ENCODE measurements at regions not wholly inside any gene's neighbourhood (a gene's known extent, or its start where the extent isn't known, plus 50 kb on each side); places are given as distances from the start of the nearest gene placed in this dataset.

- no peak overlapping the region for H3K4me3 ChIP-seq
- H3K27me3 Mint-ChIP-seq (ENCODE audit: insufficient read depth, low read depth): no peaks in the 10 kb centered on the region
- no peaks in the 10 kb centered on the region for H3K4me1 ChIP-seq
- no peak overlapping the region for H3K27ac Mint-ChIP-seq
- no peaks in the 10 kb centered on the region for H3K36me3 ChIP-seq
- no peak overlapping the region for H2AFZ ChIP-seq (replicated peaks)
- no peaks in the 10 kb centered on the region for H3K27me3 ChIP-seq
- peaks cover 3% of the 10 kb centered on the region for H3K4me1 Mint-ChIP-seq
- H3K9me3 Mint-ChIP-seq: no peaks in the 10 kb centered on the region
- no peak overlapping the region for H3K4me3 Mint-ChIP-seq
- no peak overlapping the region for H3K4me2 ChIP-seq
- H3K27ac ChIP-seq: no peak overlapping the region
- no peaks in the 10 kb centered on the region for H4K20me1 ChIP-seq (ENCODE audit: low read depth)
- no peak for TF ChIP-seq CTCF (IDR thresholded peaks at IDR 0.05)
- no peak for TF ChIP-seq EZH2phosphoT487 (IDR thresholded peaks at IDR 0.05)
- TF ChIP-seq EZH2 (IDR thresholded peaks at IDR 0.05): no peak
- DNase-seq (ENCODE audit: low spot score): no peak
- no peaks in the 10 kb centered on the region for H3K9me3 ChIP-seq (ENCODE audit: low read depth)
- no peaks in the 10 kb centered on the region for H3K36me3 Mint-ChIP-seq
- no peaks in the 10 kb centered on the region for H3F3A ChIP-seq (ENCODE audit: low read depth)
- no peaks in the 10 kb centered on the region for H3K79me2 ChIP-seq (ENCODE audit: low read depth)
- no peak overlapping the region for H3K9ac ChIP-seq
Observed at GRCh38 chr7:110177463-110177862, 913.5 kb upstream of the LRRN3 start.

- Histone ChIP-seq H3K9me3 (ENCODE audit: low read depth) (no peaks in the 10 kb centered on the region), H3K27ac (no peak overlapping the region), H3K9ac (no peak overlapping the region), H4K20me1 (ENCODE audit: low read depth) (no peaks in the 10 kb centered on the region), H3F3A (ENCODE audit: low read depth) (no peaks in the 10 kb centered on the region), H3K4me3 (no peak overlapping the region), H3K4me2 (no peak overlapping the region), H3K27me3 (no peaks in the 10 kb centered on the region), H3K4me1 (no peaks in the 10 kb centered on the region), H2AFZ (replicated peaks) (no peak overlapping the region), H3K36me3 (no peaks in the 10 kb centered on the region), H3K79me2 (ENCODE audit: low read depth) (no peaks in the 10 kb centered on the region)
- Mint-ChIP-seq H3K36me3 (no peaks in the 10 kb centered on the region), H3K4me3 (no peak overlapping the region), H3K4me1 (peaks cover 3% of the 10 kb centered on the region), H3K27ac (no peak overlapping the region), H3K27me3 (ENCODE audit: insufficient read depth, low read depth) (no peaks in the 10 kb centered on the region), H3K9me3 (no peaks in the 10 kb centered on the region)
- no peak for DNase-seq (ENCODE audit: low spot score)
- TF ChIP-seq CTCF (IDR thresholded peaks at IDR 0.05) (no peak), EZH2phosphoT487 (IDR thresholded peaks at IDR 0.05) (no peak)
Observed at GRCh38 chr7:110179037-110179436, 911.9 kb upstream of the LRRN3 start.

GRCh38 chr7:110181768-110182167 is 909.2 kb upstream of the LRRN3 start:
- DNase-seq (ENCODE audit: low spot score): no peak
- Histone ChIP-seq H4K20me1 (ENCODE audit: low read depth) (no peaks in the 10 kb centered on the region), H3K9me3 (ENCODE audit: low read depth) (no peaks in the 10 kb centered on the region), H3K36me3 (no peaks in the 10 kb centered on the region), H3K27me3 (no peaks in the 10 kb centered on the region), H3F3A (ENCODE audit: low read depth) (no peaks in the 10 kb centered on the region), H2AFZ (replicated peaks) (no peak overlapping the region), H3K79me2 (ENCODE audit: low read depth) (no peaks in the 10 kb centered on the region), H3K4me2 (no peak overlapping the region), H3K27ac (no peak overlapping the region), H3K9ac (no peak overlapping the region), H3K4me1 (no peaks in the 10 kb centered on the region), H3K4me3 (no peak overlapping the region)
- Mint-ChIP-seq H3K36me3 (no peaks in the 10 kb centered on the region), H3K4me3 (no peak overlapping the region), H3K9me3 (peaks cover 2% of the 10 kb centered on the region), H3K27ac (no peak overlapping the region), H3K4me1 (peaks cover 3% of the 10 kb centered on the region), H3K27me3 (ENCODE audit: insufficient read depth, low read depth) (no peaks in the 10 kb centered on the region)
- TF ChIP-seq EZH2 (IDR thresholded peaks at IDR 0.05) (no peak), CTCF (IDR thresholded peaks at IDR 0.05) (no peak), EZH2phosphoT487 (IDR thresholded peaks at IDR 0.05) (no peak)

GRCh38 chr7:110186334-110186733 is 904.6 kb upstream of the LRRN3 start:
- Histone ChIP-seq H3K9ac (no peak overlapping the region), H3K4me2 (no peak overlapping the region), H3K4me1 (no peaks in the 10 kb centered on the region), H3K27ac (no peak overlapping the region), H3F3A (ENCODE audit: low read depth) (no peaks in the 10 kb centered on the region), H3K36me3 (no peaks in the 10 kb centered on the region), H2AFZ (replicated peaks) (no peak overlapping the region), H3K9me3 (ENCODE audit: low read depth) (no peaks in the 10 kb centered on the region), H3K79me2 (ENCODE audit: low read depth) (no peaks in the 10 kb centered on the region), H4K20me1 (ENCODE audit: low read depth) (no peaks in the 10 kb centered on the region), H3K27me3 (no peaks in the 10 kb centered on the region), H3K4me3 (no peak overlapping the region)
- Mint-ChIP-seq H3K27ac (no peak overlapping the region), H3K9me3 (peaks cover 5% of the 10 kb centered on the region), H3K36me3 (no peaks in the 10 kb centered on the region), H3K4me3 (no peak overlapping the region), H3K27me3 (ENCODE audit: insufficient read depth, low read depth) (no peaks in the 10 kb centered on the region), H3K4me1 (no peaks in the 10 kb centered on the region)
- DNase-seq (ENCODE audit: low spot score): no peak
- TF ChIP-seq EZH2 (IDR thresholded peaks at IDR 0.05) (no peak), CTCF (IDR thresholded peaks at IDR 0.05) (no peak), EZH2phosphoT487 (IDR thresholded peaks at IDR 0.05) (no peak)

All from neural progenitor cell (in vitro differentiated cells).